Thoracic aorta (tissue), 2 donors: ENCODE measurements at regions not wholly inside any gene's neighbourhood (a gene's known extent, or its start where the extent isn't known, plus 50 kb on each side); places are given as distances from the start of the nearest gene placed in this dataset.

Experiments
- ATAC-seq: fragments of 150-250 bp; one replicate; pipeline ENCODE4 v1.8.0; 2017; ENCODE audit warnings: low read depth; ENCODE audit not compliant: insufficient number of reproducible peaks, low FRiP score
- DNase-seq: peaks from one replicate; pipeline ENCODE4 v3.0.0-alpha.2; 2020; ENCODE audit warnings: low spot score
- H3K27ac ChIP-seq, 2 donors: fragments of 200-600 bp; sonication (generic); 1 replicate in 1 of 2; 2 replicates in 1 of 2; pipeline ENCODE4 v1.5.1; 2016; ENCODE audit warnings: mild to moderate bottlenecking in 2 of 2, moderate library complexity in 2 of 2
- H3K27me3 ChIP-seq: fragments of 200-600 bp; sonication (generic); replicated peaks from 2 replicates; pipeline ENCODE4 v1.6.0; 2016; ENCODE audit warnings: mild to moderate bottlenecking; ENCODE audit not compliant: insufficient read depth
- H3K36me3 ChIP-seq: fragments of 200-600 bp; sonication (generic); one replicate; pipeline ENCODE4 v1.5.1; 2016
- H3K4me1 ChIP-seq, 2 donors: fragments of 200-600 bp; sonication (generic); 1 replicate in 1 of 2; 2 replicates in 1 of 2; pipeline versions ENCODE4 v1.5.1 to v1.6.0; 2016; ENCODE audit warnings: low read depth in 2 of 2, mild to moderate bottlenecking in 1 of 2; ENCODE audit not compliant: control insufficient read depth in 1 of 2
- H3K4me3 ChIP-seq: fragments of 200-600 bp; sonication (generic); 2 replicates; pipeline ENCODE4 v1.5.1; 2016; ENCODE audit warnings: mild to moderate bottlenecking
- H3K9me3 ChIP-seq: fragments of 200-600 bp; sonication (generic); 2 replicates; pipeline ENCODE4 v1.5.1; 2016
- CTCF ChIP-seq: fragments of 200-600 bp; sonication (generic); IDR thresholded peaks from one replicate; pipeline ENCODE4 v1.5.1; 2019; ENCODE audit warnings: antibody characterized with exemption

- no peak for ATAC-seq
- peak overlapping the region; percentile 62 to 68 for H3K27ac ChIP-seq
- DNase-seq, result peak; percentile 51
- TF ChIP-seq CTCF, result no peak
- no peaks in the 10 kb centered on the region for H3K9me3 ChIP-seq
- H3K27me3 ChIP-seq, result no peaks in the 10 kb centered on the region
- peaks cover 25 to 50% of the 10 kb centered on the region in 2 donors for H3K4me1 ChIP-seq
- H3K4me3 ChIP-seq, result no peak overlapping the region
- no peaks in the 10 kb centered on the region for H3K36me3 ChIP-seq
Observed at GRCh38 chr10:29957907-29958331, 101.5 kb downstream of the JCAD start.

GRCh38 chr10:29957236-29957635, 102.2 kb downstream of the JCAD start:
- H3K4me3 ChIP-seq, result no peak overlapping the region
- no peak for DNase-seq
- no peaks in the 10 kb centered on the region for H3K9me3 ChIP-seq
- no peaks in the 10 kb centered on the region for H3K36me3 ChIP-seq
- H3K27me3 ChIP-seq, result no peaks in the 10 kb centered on the region
- H3K4me1 ChIP-seq, result peaks cover 25 to 47% of the 10 kb centered on the region in 2 donors
- TF ChIP-seq CTCF, result no peak
- H3K27ac ChIP-seq, result peak overlapping the region; percentile 62 to 68
- ATAC-seq, result no peak

- H3K4me3 ChIP-seq, result no peak overlapping the region
- H3K36me3 ChIP-seq, result no peaks in the 10 kb centered on the region
- ATAC-seq (no peak), DNase-seq (no peak)
- H3K4me1 ChIP-seq, result peaks cover 25 to 49% of the 10 kb centered on the region in 2 donors
- H3K9me3 ChIP-seq, result no peaks in the 10 kb centered on the region
- peak overlapping the region in 1 of 2 donors; percentile 7 for H3K27ac ChIP-seq
- H3K27me3 ChIP-seq, result no peaks in the 10 kb centered on the region
- no peak for TF ChIP-seq CTCF
Observed at GRCh38 chr10:29956335-29956924, 103.0 kb downstream of the JCAD start.

- Histone ChIP-seq H3K4me3 (no peak overlapping the region), H3K4me1 (peaks cover 26 to 49% of the 10 kb centered on the region in 2 donors), H3K9me3 (no peaks in the 10 kb centered on the region), H3K36me3 (no peaks in the 10 kb centered on the region), H3K27me3 (no peaks in the 10 kb centered on the region), H3K27ac (no peak overlapping the region)
- no peak for TF ChIP-seq CTCF
- DNase-seq (no peak), ATAC-seq (no peak)
Observed at GRCh38 chr10:29955329-29955935, 104.0 kb downstream of the JCAD start.

GRCh38 chr10:29951441-29951931, 107.9 kb downstream of the JCAD start:
- Histone ChIP-seq H3K4me3 (no peak overlapping the region), H3K9me3 (no peaks in the 10 kb centered on the region), H3K4me1 (peaks cover 25 to 56% of the 10 kb centered on the region in 2 donors), H3K27ac (peak overlapping the region; percentile 35 to 95), H3K36me3 (no peaks in the 10 kb centered on the region), H3K27me3 (no peaks in the 10 kb centered on the region)
- no peak for DNase-seq
- TF ChIP-seq CTCF, result no peak
- ATAC-seq, result no peak
